Smooth muscle cell (in vitro differentiated cells): ENCODE measurements at regions not wholly inside any gene's neighbourhood (a gene's known extent, or its start where the extent isn't known, plus 50 kb on each side); places are given as distances from the start of the nearest gene placed in this dataset.

Experiments used
- DNase-seq: peaks from one replicate; lab custom pipeline; 2025; ENCODE audit not compliant: unreplicated experiment; lab: John Stamatoyannopoulos, UW
- H2AFZ ChIP-seq: fragments of 200-600 bp; sonication (generic); 2 replicates; pipeline ENCODE4 v1.6.0; 2016; ENCODE audit warnings: antibody characterized with exemption, low read depth, mild to moderate bottlenecking
- H3F3A ChIP-seq: fragments of 200-600 bp; sonication (generic); 2 replicates; pipeline ENCODE4 v1.6.0; 2017; ENCODE audit warnings: antibody characterized with exemption, low read depth
- H3K27ac ChIP-seq: fragments of 200-600 bp; sonication (generic); 2 replicates; pipeline ENCODE4 v1.5.1; 2016; ENCODE audit warnings: low read depth, mild to moderate bottlenecking
- H3K27me3 ChIP-seq: fragments of 200-600 bp; sonication (generic); 2 replicates; pipeline ENCODE4 v1.6.1; 2016; ENCODE audit warnings: low read depth, mild to moderate bottlenecking
- H3K36me3 ChIP-seq: fragments of 200-600 bp; sonication (generic); 2 replicates; pipeline ENCODE4 v1.5.1; 2016; ENCODE audit warnings: low read depth
- H3K4me1 ChIP-seq: fragments of 200-600 bp; sonication (generic); 2 replicates; pipeline ENCODE4 v1.5.1; 2016; ENCODE audit warnings: low read depth
- H3K4me2 ChIP-seq: fragments of 200-600 bp; sonication (generic); 2 replicates; pipeline ENCODE4 v1.6.0; 2016; ENCODE audit warnings: mild to moderate bottlenecking
- H3K4me3 ChIP-seq: fragments of 200-600 bp; sonication (generic); 2 replicates; pipeline ENCODE4 v1.5.1; 2016; ENCODE audit warnings: mild to moderate bottlenecking
- H3K79me2 ChIP-seq: fragments of 200-600 bp; sonication (generic); 2 replicates; pipeline ENCODE4 v1.6.0; 2016; ENCODE audit warnings: low read depth, mild to moderate bottlenecking
- H3K9ac ChIP-seq: fragments of 200-600 bp; sonication (generic); 2 replicates; pipeline ENCODE4 v1.6.0; 2016; ENCODE audit warnings: low read depth
- H3K9me3 ChIP-seq: fragments of 200-600 bp; sonication (generic); replicated peaks from 2 replicates; pipeline ENCODE4 v1.5.1; 2016; ENCODE audit warnings: low read depth
- H4K20me1 ChIP-seq: fragments of 200-600 bp; sonication (generic); 2 replicates; pipeline ENCODE4 v1.6.0; 2016; ENCODE audit warnings: low read depth
- CTCF ChIP-seq: fragments of 200-600 bp; sonication (generic); IDR thresholded peaks from 2 replicates; pipeline ENCODE4 v1.5.1; 2017; ENCODE audit warnings: borderline replicate concordance, mild to moderate bottlenecking, antibody characterized with exemption; ENCODE audit not compliant: insufficient read depth, poor library complexity, severe bottlenecking
- WGBS: methylation state at CpG from one replicate; pipeline ENCODE4 v1.1.7; 2016; ENCODE audit warnings: low lambda C conversion rate; 5-methylcytosine and 5-hydroxymethylcytosine counted together

DNA sequence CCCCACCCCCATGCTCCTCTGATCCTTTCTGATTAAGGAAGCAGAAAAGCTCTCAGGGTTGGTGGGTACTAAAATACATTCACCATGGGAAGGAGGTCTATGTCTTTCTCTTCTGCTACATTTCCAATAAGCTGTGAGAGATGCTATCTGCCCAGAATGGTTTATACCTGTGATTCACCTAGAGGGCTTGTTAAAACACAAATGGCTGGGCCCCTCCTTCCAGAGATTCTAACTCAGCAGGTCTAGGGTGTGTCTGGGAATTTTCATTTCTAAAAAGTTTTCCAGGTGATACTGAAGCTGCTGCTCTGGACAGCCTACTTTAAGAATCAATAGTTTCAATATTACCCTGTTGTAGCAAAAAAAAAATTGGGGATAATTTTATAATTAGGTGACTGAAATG is 772.2 kb upstream of the ZEB2 start:
- Histone ChIP-seq H3K36me3 (no peaks in the 10 kb centered on the region), H3K27ac (no peak overlapping the region), H3K4me2 (no peak overlapping the region), H2AFZ (no peak overlapping the region), H4K20me1 (no peaks in the 10 kb centered on the region), H3K27me3 (no peaks in the 10 kb centered on the region), H3K79me2 (no peaks in the 10 kb centered on the region), H3K4me1 (no peaks in the 10 kb centered on the region), H3K9ac (no peak overlapping the region), H3K4me3 (no peak overlapping the region), H3K9me3 (no peaks in the 10 kb centered on the region), H3F3A (no peaks in the 10 kb centered on the region)
- TF ChIP-seq CTCF, result no peak
- DNase-seq, result no peak

- Histone ChIP-seq H3K9me3 (no peaks in the 10 kb centered on the region), H3K4me1 (no peaks in the 10 kb centered on the region), H3K27ac (no peak overlapping the region), H4K20me1 (no peaks in the 10 kb centered on the region), H3K4me2 (no peak overlapping the region), H3K36me3 (no peaks in the 10 kb centered on the region), H3K4me3 (no peak overlapping the region), H2AFZ (no peak overlapping the region), H3K9ac (no peak overlapping the region), H3F3A (no peaks in the 10 kb centered on the region), H3K79me2 (no peaks in the 10 kb centered on the region), H3K27me3 (no peaks in the 10 kb centered on the region)
- no peak for TF ChIP-seq CTCF
- no peak for DNase-seq
- WGBS, result 98% methylated on average over 2 of the region's 2 CpGs
Measured at GRCh38 chr2:145290986-145291385, 771.1 kb upstream of the ZEB2 start.

- Histone ChIP-seq H3K27ac (no peak overlapping the region), H3K27me3 (no peaks in the 10 kb centered on the region), H3K9ac (no peak overlapping the region), H3K4me2 (no peak overlapping the region), H4K20me1 (no peaks in the 10 kb centered on the region), H2AFZ (no peak overlapping the region), H3K4me3 (no peak overlapping the region), H3K4me1 (no peaks in the 10 kb centered on the region), H3K79me2 (no peaks in the 10 kb centered on the region), H3F3A (no peaks in the 10 kb centered on the region), H3K9me3 (no peaks in the 10 kb centered on the region), H3K36me3 (no peaks in the 10 kb centered on the region)
- no peak for DNase-seq
- WGBS, result 93% methylated on average over 4 of the region's 4 CpGs
- no peak for TF ChIP-seq CTCF
Measured at GRCh38 chr2:145289946-145290345, 770.0 kb upstream of the ZEB2 start.

- Histone ChIP-seq H3K9ac (no peak overlapping the region), H3K4me1 (no peaks in the 10 kb centered on the region), H2AFZ (no peak overlapping the region), H3K4me2 (no peak overlapping the region), H3K79me2 (no peaks in the 10 kb centered on the region), H4K20me1 (no peaks in the 10 kb centered on the region), H3K27me3 (no peaks in the 10 kb centered on the region), H3K36me3 (no peaks in the 10 kb centered on the region), H3K27ac (no peak overlapping the region), H3K9me3 (no peaks in the 10 kb centered on the region), H3F3A (no peaks in the 10 kb centered on the region), H3K4me3 (no peak overlapping the region)
- 87% methylated on average over 3 of the region's 3 CpGs for WGBS
- TF ChIP-seq CTCF, result no peak
- DNase-seq, result no peak
Measured at GRCh38 chr2:145288650-145289496, 769.0 kb upstream of the ZEB2 start.
